Left colon (tissue), 2 donors: ENCODE measurements at regions not wholly inside any gene's neighbourhood (a gene's known extent, or its start where the extent isn't known, plus 50 kb on each side); places are given as distances from the start of the nearest gene placed in this dataset.
"Not testable (repeated sequence)": the region's sequence is repeated elsewhere in the genome, so short reads cannot be mapped to it uniquely, and the experiment has no call there.

ENCODE experiments used
- ATAC-seq: fragments of 200-7000 bp; cut with Tn5 transposase; one replicate; pipeline ENCODE4 v1.9.1; 2020; ENCODE audit warnings: mild to moderate bottlenecking, moderate library complexity
- DNase-seq, 2 donors: peaks; one replicate each; pipeline ENCODE4 v3.0.0-alpha.2; 2020
- intact Hi-C, 2 donors: fragments of 100-400 bp; cut with DNase I in 1 of 2; cut with micrococcal nuclease in 1 of 2; formaldehyde crosslinking; loops; one replicate each; pipeline versions ENCODE4 v1.11.2 to v1.14.0; 2022; cut with DNase I, micrococcal nuclease
- donor health status: DM: no; HTN: no; CAD: no.
- donor health status: DM: yes; HTN: yes; CAD: no.

DNA sequence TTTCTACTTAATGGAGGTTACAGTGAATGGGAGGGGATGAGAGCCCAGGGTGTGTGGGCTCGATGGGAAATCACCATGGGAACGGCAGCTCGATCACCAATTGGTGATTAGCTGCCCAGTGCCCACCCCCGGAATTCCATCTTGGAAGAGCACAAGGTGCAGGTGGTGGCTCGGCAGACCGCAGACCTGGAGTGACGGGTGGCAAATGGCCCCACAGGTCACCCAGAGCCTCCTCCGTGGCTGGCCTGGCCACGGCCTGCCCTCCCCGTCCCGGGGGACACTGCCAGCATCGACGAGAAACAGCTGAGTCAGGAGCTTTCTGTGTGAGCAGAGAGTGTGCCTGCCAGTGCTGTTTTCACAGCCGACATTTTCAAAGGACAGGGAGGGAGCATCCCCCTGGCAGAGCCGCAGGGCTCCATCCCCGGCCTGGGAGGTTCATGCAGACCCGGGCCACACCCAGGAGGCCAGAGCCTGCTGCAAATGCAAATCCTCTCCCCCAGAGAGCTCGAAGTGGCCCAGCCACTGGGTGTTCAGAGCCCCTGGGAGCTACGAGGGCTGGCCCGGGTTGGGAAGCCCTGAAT, 176.4 kb upstream of the MYT1L start:
- DNase-seq (no peak), ATAC-seq (no peak)
- intact Hi-C loops, result no loop called here

DNA sequence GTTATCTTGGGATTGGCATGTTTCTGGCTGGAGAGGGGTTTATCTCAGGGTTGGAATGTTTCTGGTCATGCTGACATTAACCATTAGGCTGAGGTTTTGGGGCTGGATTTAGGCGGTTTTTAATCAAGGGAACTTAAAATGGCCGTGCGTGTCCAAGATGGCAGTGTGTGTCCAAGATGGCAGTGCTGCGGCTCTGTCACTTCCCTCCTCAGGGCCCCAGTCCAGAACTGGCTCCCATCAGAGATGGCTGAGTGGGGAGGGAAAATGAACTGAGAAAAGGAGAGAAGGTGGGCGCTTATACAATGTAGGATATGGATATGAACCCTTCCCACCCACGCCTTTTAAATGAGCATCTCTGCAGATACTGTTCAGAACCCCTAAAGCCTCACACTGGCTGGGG, 175.5 kb upstream of the MYT1L start:
- intact Hi-C loops, result no loop called here

DNA sequence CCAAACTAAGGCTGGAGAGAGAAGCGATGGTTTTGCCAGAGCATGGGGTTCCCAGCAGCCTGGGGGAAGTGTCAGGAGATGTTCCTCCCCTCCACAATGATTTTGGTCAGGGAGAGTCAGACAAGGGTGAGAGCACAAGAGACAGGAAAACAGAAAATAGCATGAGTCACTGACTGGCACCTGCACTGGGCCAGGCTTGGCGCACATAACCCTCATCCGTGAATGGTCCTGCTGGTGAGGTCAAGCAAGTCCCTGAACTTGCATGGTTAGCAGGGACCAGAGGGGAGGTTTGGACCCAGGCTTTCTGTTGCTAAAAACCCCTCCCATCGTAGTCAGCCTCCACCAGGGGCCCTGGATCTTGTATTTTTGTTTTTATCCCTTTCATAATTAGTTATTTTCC, 174.5 kb upstream of the MYT1L start:
- no peak for DNase-seq
- intact Hi-C loops, result no loop called here
- ATAC-seq, result no peak

More for the DNA sequence above, 175.5 kb upstream of the MYT1L start:
- no peak for DNase-seq
- ATAC-seq, result no peak

DNA sequence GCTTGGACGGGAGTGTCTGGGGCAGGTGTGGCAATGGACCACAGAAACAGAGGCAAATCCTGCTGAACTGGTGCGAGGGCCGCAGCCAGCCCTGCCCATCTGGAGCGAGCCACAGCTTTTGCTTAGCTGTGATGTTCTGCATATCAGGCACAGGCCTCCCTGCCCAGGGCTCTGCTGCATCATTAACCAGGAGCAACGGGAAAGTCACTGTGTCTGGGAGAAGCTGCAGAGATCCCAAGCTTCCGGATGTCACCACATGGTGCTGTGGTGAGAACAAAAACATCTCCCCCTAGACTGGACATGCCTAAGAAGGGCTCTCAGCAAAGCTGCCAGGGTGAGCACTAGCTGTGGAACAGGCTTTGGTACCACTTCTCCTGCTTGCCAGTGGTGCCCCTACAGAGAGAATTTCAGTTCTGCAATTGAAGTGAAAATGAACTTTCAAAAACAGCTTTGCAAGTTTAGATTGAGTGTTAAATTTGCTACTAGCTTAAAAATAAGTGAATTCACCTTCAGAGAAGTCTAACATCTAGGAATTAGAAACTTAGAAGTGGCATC, 172.9 kb upstream of the MYT1L start:
- intact Hi-C loops, result no loop called here
- DNase-seq (no peak), ATAC-seq (no peak)

DNA sequence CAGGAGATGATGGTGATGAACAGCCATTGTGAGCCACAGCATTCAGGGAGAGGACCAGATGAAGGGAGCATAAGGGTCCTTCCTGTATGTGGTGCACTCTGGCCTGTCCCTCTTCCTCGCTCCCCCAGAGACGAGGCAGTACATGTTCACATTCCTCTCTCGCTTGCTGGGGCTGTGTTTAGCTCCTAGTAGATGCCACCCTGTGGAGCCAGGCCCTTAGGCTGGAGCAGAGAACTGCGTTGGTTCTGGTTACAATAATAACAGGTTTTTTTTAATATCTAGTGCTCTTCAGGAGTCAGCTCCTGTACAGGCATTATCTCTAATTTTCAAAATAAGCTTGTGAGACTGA, 171.1 kb upstream of the MYT1L start:
- ATAC-seq (no peak), DNase-seq (no peak)
- intact Hi-C loops, result no loop called here

DNA sequence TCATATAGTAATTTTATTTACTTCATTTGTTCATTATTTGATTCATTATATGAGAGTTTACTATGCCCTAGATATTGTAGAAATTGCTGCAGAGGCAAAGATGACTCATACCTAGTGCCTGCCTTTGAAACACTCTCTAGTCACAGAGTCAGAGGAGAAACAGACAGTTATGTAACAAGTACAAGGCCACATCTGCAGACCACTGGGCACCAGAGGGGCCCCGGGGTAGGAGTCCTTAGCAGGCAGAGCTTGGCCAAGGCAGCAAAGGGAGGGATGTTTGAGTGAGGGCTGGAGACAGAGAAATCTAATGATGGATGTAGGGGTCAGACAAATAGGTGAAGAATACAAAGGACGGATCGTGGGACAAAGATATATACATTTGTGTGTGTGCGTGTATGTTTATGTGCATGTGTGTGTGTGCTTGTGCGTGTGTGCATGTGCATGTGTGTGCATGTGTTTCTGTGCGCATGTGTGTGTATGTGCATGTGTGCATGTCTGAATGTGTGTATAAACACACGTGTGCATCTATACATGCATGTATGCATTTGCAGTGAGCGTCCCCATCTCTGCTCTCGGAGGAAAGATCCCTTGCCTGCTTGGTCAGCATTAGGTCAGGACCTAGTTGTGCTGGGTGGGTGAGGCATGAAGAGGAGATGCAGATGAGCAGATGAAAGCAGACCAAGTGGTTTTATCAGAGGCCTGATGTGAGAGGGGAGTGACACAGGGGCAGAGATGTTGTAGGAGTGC, 170.6 kb upstream of the MYT1L start:
- DNase-seq (no peak), ATAC-seq (no peak)
- intact Hi-C loops, result no loop called here

DNA sequence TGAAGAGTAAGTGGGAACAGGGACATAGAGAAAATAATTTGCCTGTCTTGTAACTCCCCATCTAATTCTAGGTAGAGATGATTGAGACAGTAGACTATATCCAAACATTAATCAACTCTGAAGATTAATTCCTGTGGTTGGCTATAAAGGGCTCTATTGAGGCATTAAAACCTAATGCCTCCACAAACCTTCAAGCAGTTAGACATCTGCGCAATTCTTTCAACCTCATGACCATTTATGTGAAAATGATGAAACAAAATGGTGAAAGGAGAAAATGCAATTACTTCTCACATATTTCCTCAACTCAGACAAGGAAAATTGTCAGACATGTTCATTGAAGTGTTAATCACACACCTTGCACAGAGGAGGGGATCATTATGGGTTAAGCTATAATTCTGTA, 164.5 kb upstream of the MYT1L start:
- ATAC-seq (no peak), DNase-seq (no peak)
- intact Hi-C loops, result no loop called here

DNA sequence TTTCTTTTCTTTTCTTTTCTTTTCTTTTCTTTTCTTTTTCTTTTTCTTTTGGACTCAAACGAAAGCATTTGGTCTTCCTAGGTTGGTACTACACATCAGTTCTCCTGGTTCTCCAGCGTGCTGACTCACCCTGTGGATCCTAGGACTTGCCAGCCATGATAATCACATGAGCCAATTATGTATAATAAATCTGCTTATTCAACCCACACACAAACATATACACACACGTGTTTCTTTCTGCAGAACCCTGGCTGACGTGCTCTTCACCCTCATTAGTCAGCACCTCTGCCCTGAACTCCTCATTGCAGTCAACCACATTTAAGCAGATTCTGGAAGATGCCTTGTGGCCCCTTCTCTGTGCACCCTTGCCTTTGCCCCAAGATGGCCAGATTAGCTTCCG, 162.4 kb upstream of the MYT1L start:
- intact Hi-C loops, result no loop called here

DNA sequence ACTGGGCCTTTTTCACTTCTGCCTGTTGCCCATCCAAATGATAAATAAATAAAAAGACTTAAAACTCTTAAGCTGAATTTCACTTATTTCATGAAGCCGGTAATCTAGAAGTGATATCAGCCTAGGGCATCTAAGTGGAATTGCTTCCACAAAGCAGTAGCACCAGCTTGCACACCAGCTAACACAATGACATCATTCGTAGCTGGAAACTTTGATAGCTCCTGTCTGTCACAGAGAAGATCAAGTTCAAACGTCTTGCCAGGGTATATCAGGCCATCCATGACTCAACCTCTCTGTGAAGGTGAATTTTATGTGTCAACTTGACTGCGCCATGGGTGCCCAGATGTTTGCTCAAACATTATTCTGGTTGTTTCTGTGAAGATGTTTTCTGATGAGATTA, 161.7 kb upstream of the MYT1L start:
- no peak for DNase-seq
- ATAC-seq, result no peak
- intact Hi-C loops, result no loop called here

More for the DNA sequence above, 162.4 kb upstream of the MYT1L start:
- DNase-seq, result no peak
- no peak for ATAC-seq

DNA sequence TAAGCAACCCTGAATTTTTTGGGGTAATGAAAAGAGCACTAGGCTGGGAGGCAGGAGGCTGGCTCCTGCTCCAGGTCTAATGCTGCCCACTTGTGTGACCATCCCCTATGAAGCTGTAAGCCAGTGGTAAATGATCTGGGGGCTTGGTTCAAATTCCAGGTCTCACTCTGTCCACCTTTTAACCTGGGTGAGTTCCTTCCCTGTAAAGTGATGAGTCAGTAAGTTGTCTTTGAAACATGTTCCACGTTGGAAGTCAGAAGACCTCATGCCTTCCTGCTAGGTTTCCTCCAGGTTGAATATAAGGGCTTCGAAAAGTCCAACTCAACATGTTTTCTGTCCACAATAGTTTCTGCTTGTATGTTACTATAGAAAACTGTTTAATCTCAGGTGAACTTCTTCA, 160.9 kb upstream of the MYT1L start:
- DNase-seq (no peak), ATAC-seq (no peak)
- intact Hi-C loops, result no loop called here

DNA sequence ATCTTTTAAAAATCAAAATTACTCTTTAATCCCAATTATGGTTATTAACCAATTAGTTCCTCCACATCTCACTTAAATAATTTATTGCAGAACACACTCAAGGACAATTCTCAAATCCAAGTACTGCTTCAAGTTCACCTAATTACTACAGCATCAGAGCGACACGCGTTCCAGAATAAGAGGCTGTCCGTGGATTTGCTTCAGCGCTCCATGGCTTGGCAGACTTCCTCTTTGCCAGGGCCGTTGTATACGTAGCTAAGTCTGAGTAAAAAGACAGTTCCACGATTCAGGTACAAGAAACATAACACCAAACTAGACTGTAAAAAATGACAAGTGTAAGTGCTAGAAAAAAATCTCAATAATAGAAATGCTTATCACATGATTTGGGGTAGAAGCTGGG, 153.2 kb upstream of the MYT1L start:
- no peak for DNase-seq
- intact Hi-C loops, result no loop called here
- ATAC-seq, result no peak

DNA sequence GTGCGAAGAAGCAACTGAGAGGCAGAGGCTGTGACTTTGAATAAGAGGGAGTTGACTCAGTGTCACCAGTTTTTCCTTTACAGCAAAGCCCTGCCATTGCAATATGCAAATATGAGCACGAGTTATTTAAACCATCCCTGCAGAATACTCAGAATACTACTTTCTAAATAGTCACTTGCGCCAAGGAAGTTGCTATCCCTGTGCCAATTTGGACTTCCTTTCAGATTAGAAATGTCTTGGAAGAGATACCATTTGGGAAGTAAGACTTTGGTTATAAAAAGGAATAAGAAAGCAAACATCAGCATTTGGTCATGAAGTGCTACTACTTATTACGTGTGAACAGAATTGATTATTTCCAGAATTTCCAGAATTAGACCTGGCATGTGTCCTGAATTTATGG, 151.8 kb upstream of the MYT1L start:
- intact Hi-C loops, result no loop called here
- no peak for DNase-seq
- no peak for ATAC-seq

DNA sequence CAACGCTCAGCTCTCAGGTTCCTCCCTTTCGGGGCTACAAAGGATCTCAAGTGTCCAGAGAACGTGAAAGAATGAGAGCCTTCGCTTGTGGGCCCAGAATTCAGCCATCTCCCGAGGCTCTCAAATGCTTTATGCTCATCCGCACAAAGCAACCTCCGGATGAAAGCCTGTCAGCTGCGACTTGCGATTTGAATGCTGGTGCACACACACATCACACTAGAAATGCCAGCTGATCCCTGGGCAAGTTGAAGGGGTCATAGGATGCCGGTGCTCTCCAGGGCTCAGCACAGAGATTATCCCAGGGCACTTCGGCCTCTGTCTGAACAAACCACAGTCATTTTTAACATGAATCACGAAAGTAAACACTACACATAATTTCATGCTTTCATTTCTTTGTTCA, 141.8 kb upstream of the MYT1L start:
- intact Hi-C loops, result no loop called here
- ATAC-seq (no peak), DNase-seq (no peak)

DNA sequence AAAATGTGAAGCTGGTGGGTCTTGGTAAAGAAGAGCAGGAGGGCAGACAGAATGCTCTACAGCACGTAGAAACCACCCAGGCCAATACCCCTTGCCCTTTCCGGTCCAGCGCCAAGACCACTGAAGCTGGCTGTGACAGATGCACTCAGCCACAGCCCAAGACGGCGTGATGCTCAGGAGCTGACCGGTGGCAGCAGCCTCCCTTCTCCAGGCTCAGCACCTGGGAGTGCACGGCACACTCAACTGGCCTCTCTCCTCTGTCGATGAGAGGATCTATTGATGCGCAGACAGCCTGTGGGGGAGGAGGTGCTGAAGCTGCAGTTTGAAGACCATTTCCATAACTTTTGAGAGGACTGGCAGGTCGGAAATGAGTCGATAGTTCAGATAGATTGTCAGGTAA, 141.0 kb upstream of the MYT1L start:
- intact Hi-C loops, result no loop called here
- no peak for ATAC-seq
- no peak for DNase-seq

DNA sequence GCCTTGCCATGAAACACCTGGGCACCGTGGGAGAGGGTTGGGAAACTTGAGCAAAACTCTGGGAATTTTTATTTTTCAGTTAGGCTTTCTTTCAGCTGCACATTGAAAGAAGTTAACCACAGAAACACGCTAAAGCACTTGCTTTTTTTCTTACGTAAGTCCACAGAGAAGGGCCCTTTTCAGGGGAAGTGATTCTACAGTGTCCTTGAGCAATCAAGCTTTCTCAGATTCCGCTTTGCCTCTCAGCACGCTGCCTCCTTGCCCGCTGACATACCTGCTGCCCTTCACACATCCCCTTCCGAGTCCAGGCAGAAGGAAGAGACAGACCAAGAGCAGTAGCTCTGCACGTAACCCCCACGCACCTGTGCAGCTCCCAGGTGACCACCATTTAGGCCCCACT, 135.5 kb upstream of the MYT1L start:
- ATAC-seq (no peak), DNase-seq (no peak)
- intact Hi-C loops, result no loop called here

DNA sequence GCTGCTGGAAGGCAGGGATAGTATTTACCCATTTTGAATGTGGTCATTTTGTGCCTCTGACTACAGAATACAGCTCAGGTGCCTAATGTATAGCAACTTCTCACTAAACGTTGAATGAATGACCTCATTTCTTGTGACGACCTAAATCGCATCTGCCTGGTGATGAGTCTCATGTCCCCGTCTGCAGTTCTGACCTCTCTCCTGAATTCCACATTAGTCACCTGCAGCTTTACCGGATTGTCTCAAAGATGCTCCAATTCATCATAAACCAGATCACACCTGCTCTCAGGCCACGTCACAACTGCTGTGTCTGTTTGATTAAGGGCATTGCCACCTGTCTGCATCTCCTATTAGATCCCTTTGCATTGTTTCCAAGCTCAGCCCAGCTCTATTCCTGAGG, 133.6 kb upstream of the MYT1L start:
- intact Hi-C loops, result no loop called here
- no peak for ATAC-seq
- DNase-seq, result no peak

DNA sequence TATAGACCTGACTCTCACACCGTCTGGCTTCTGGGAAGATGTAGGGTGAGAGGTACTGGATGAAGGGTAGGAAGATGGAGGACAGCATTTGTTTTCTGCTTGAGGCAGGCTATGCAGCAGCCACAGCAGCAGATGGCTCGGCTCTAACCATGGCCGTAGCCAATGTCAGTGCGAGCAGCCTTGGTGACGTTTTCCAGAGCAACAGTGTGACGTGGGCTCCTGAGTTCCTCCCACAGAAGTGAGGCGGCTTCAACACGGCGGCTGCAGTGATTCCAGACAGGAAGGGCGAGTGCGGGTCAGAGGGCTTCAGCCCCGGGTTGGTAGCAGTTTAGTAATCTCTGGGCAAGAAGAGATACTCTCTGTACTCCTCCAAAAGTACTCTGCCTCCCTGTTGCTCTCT, 133.0 kb upstream of the MYT1L start:
- intact Hi-C loops, result no loop called here
- no peak for ATAC-seq

DNA sequence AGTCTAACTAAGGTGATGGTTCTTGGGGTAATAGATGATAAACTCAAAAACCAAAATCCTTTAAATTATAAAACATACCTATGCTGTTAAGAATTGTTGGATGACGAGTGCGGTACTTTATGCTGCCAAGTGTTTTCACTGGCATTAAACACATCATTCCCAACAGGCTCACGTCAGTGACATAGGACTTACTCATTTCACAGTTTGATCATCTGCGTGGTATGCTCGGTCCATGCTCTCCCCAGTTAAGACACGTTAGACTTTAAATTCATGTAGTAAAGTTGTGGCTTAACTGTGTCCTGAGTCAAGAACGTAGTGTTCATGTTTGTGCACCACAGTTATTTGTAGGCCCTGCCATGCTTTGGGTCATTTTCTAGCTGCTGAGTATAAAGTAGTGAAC, 125.6 kb upstream of the MYT1L start:
- intact Hi-C loops, result no loop called here

More for the DNA sequence above, 133.0 kb upstream of the MYT1L start:
- DNase-seq, result no peak

DNA sequence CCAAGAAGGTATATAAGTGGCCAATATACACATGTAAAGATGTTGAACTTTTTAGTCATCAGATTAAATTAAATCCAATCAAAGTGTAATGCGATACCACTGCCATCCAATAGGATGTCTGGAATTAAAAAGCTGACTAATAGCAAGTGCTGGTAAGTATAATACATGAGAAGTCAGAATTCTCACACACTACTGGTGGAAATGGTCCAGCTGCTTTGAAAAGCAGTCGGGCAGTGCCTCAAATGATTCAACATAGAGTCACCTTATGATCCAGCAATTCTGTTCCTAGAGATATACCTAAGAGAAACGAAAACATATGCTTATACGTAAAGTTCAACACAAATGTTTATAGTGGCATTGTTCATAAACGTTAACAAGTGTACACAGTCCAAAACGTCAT, 124.1 kb upstream of the MYT1L start:
- intact Hi-C loops, result no loop called here
- no peak for DNase-seq
- no peak for ATAC-seq

More for the DNA sequence above, 125.6 kb upstream of the MYT1L start:
- no peak for ATAC-seq
- no peak for DNase-seq

DNA sequence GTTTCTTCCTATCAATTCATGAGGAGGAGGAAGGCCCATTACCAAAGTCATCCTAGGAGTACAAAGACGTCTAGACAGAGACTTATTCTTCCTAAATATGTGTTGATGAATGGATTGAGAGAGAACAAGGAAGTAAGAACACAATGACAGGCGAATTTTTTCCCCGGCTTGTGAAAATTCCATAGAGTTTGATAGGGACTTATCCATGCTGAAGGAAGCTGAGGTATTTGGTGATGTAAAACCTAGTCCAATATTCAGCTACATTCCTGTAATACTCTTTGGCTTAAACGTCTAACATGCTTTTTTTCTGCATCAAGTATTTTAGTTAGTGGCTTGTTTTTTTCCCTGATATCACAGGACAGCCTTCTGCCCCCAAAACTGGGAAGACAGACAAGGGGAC, 121.9 kb upstream of the MYT1L start:
- intact Hi-C loops, result no loop called here
- no peak for DNase-seq
- no peak for ATAC-seq

DNA sequence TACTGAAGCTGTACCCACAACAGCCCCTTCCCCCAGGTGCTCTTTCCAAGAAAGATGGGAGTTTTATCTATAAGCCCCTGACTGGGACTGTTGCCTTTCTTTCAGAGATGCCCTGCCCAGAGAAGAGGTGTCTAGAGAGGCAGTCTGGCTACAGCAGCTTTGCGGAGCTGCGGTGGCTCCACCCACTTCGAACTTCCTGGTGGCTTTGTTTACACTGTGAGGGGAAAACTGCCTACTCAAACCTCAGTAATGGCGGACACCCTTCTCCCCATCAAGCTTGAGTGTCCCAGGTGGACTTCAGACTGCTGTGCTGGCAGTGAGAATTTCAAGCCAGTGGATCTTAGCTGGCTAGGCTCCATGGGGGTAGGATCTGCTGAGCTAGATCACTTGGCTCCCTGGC, 120.2 kb upstream of the MYT1L start:
- intact Hi-C loops, DNase-seq, ATAC-seq: not testable (repeated sequence)
